Gastroesophageal sphincter (tissue), 4 donors: ENCODE measurements at regions not wholly inside any gene's neighbourhood (a gene's known extent, or its start where the extent isn't known, plus 50 kb on each side); places are given as distances from the start of the nearest gene placed in this dataset.
A peak's percentile ranks its signal among the peaks of the same experiment; 100 is the strongest.
"Not testable (repeated sequence)": the region's sequence is repeated elsewhere in the genome, so short reads cannot be mapped to it uniquely, and the experiment has no call there.

Experiments used
- ATAC-seq: fragments of 150-250 bp; one replicate; pipeline ENCODE4 v1.9.1; 2016; ENCODE audit warnings: mild to moderate bottlenecking, moderate library complexity
- H3K27ac ChIP-seq, 4 donors: fragments of 200-600 bp; sonication (generic) in 3 of 4; 1 replicate in 3 of 4; 2 replicates in 1 of 4; pipeline ENCODE4 v1.5.1; 2016 to 2019
- H3K27me3 ChIP-seq: fragments of 200-600 bp; sonication (generic); one replicate; pipeline ENCODE4 v1.5.1; 2019
- H3K36me3 ChIP-seq, 2 donors: fragments of 200-600 bp; sonication (generic); one replicate each; pipeline ENCODE4 v1.5.1; 2019; ENCODE audit warnings: control low read depth in 1 of 2
- H3K4me1 ChIP-seq, 3 donors: fragments of 200-600 bp; sonication (generic); 1 replicate in 2 of 3; 2 replicates in 1 of 3; pipeline ENCODE4 v1.5.1; 2016 to 2019; ENCODE audit warnings: control low read depth in 2 of 3
- H3K4me3 ChIP-seq, 2 donors: fragments of 200-600 bp; sonication (generic); one replicate each; pipeline ENCODE4 v1.5.1; 2019; ENCODE audit warnings: mild to moderate bottlenecking in 1 of 2, moderate library complexity in 1 of 2
- H3K9me3 ChIP-seq, 3 donors: fragments of 200-600 bp; sonication (generic); one replicate each; pipeline ENCODE4 v1.5.1; 2017 to 2019; ENCODE audit warnings: control low read depth in 2 of 3
- CTCF ChIP-seq, 4 experiments: fragments of 200-600 bp in 2 of 4; fragments of 450-650 bp in 2 of 4; sonication (generic) in 1 of 4; IDR thresholded peaks; one replicate each; pipeline ENCODE4 v1.5.1; 2017 to 2019; ENCODE audit warnings: antibody characterized with exemption in 4 of 4, mild to moderate bottlenecking in 2 of 4, moderate library complexity in 2 of 4
- EP300 ChIP-seq: sonication (generic); formaldehyde crosslinking; IDR thresholded peaks from one replicate; pipeline ENCODE4 v1.6.1; 2017; ENCODE audit warnings: antibody characterized with exemption, mild to moderate bottlenecking
- POLR2A ChIP-seq, 2 donors: fragments of 450-650 bp; IDR thresholded peaks; one replicate each; pipeline ENCODE4 v1.6.1; 2017; ENCODE audit warnings: antibody characterized with exemption in 2 of 2, mild to moderate bottlenecking in 2 of 2, moderate library complexity in 1 of 2
- POLR2AphosphoS5 ChIP-seq: sonication (generic); formaldehyde crosslinking; IDR thresholded peaks from one replicate; pipeline ENCODE4 v1.6.1; 2017; ENCODE audit warnings: antibody characterized with exemption
- WGBS, 2 donors: methylation state at CpG; one replicate each; pipeline ENCODE4 v1.1.5; 2018; ENCODE audit warnings: low coverage in 1 of 2; 5-methylcytosine and 5-hydroxymethylcytosine counted together

- WGBS, 2 donors, result 40% methylated on average over 9 of the region's 19 CpGs
- H3K27me3 ChIP-seq, result peaks cover 29% of the 10 kb centered on the region
- H3K4me3 ChIP-seq, H3K27ac ChIP-seq, H3K4me1 ChIP-seq, H3K9me3 ChIP-seq, ATAC-seq, H3K36me3 ChIP-seq: not testable (repeated sequence)
- peak in 1 of 4 experiments; percentile 29 for TF ChIP-seq CTCF (IDR thresholded peaks at IDR 0.05)
Measured at GRCh38 chr14:106663805-106664410, 1137.5 kb downstream of the TMEM121 start.

GRCh38 chr14:106665814-106666213 is 1139.4 kb downstream of the TMEM121 start:
- Histone ChIP-seq H3K36me3 (no peaks in the 10 kb centered on the region), H3K27ac (no peak overlapping the region), H3K27me3 (peaks cover 30% of the 10 kb centered on the region), H3K4me3 (no peak overlapping the region), H3K4me1 (no peaks in the 10 kb centered on the region), H3K9me3 (no peaks in the 10 kb centered on the region)
- ATAC-seq, result no peak
- TF ChIP-seq POLR2AphosphoS5, result no peak
- WGBS, 2 donors, result 82 to 83% methylated on average over 7 to 10 of the region's 15 CpGs

- Histone ChIP-seq H3K27ac (no peak overlapping the region), H3K4me1 (no peaks in the 10 kb centered on the region), H3K4me3 (no peak overlapping the region), H3K27me3 (peaks cover 35% of the 10 kb centered on the region), H3K9me3 (no peaks in the 10 kb centered on the region), H3K36me3 (no peaks in the 10 kb centered on the region)
- WGBS, 2 donors, result 78 to 80% methylated on average over 1 to 4 of the region's 4 CpGs
- ATAC-seq, result no peak
- no peak for TF ChIP-seq EP300
- no peak for TF ChIP-seq POLR2AphosphoS5
- no peak for TF ChIP-seq POLR2A (IDR thresholded peaks at IDR 0.05)
- no peak for TF ChIP-seq CTCF (IDR thresholded peaks at IDR 0.05)
Measured at GRCh38 chr14:106666341-106666740, 1140.0 kb downstream of the TMEM121 start.

- 0 to 73% methylated on average over 1 to 3 of the region's 4 CpGs for WGBS, 2 donors
- H3K9me3 ChIP-seq, result no peaks in the 10 kb centered on the region
Measured at GRCh38 chr14:106670011-106670410, 1143.6 kb downstream of the TMEM121 start.

GRCh38 chr14:106674093-106674492 is 1147.7 kb downstream of the TMEM121 start:
- ATAC-seq, H3K36me3 ChIP-seq: not testable (repeated sequence)
- WGBS, 2 donors, result 47 to 75% methylated on average over 2 of the region's 2 CpGs

More at GRCh38 chr14:106670011-106670410, 1143.6 kb downstream of the TMEM121 start:
- Histone ChIP-seq H3K36me3 (no peaks in the 10 kb centered on the region), H3K4me3 (no peak overlapping the region), H3K27ac (no peak overlapping the region), H3K4me1 (no peaks in the 10 kb centered on the region), H3K27me3 (peaks cover 61% of the 10 kb centered on the region)
- ATAC-seq, result no peak
- TF ChIP-seq POLR2A (IDR thresholded peaks at IDR 0.05) (no peak), EP300 (no peak), CTCF (IDR thresholded peaks at IDR 0.05) (no peak), POLR2AphosphoS5 (no peak)

GRCh38 chr14:106674509-106675125 is 1148.2 kb downstream of the TMEM121 start:
- 62% methylated on average over 3 of the region's 13 CpGs; no CpG with 5 or more reads in 1 of the 2 donors for WGBS, 2 donors
- ATAC-seq, result not testable (repeated sequence)

More at GRCh38 chr14:106674093-106674492, 1147.7 kb downstream of the TMEM121 start:
- not testable (repeated sequence) for H3K4me3 ChIP-seq, H3K9me3 ChIP-seq, H3K27ac ChIP-seq, H3K4me1 ChIP-seq
- H3K27me3 ChIP-seq, result peaks cover 49% of the 10 kb centered on the region

GRCh38 chr14:106675716-106676115 is 1149.3 kb downstream of the TMEM121 start:
- not testable (repeated sequence) for H3K9me3 ChIP-seq, ATAC-seq, H3K36me3 ChIP-seq, H3K27ac ChIP-seq, H3K4me1 ChIP-seq, H3K4me3 ChIP-seq
- 70 to 73% methylated on average over 3 of the region's 3 CpGs for WGBS, 2 donors
- H3K27me3 ChIP-seq, result peaks cover 50% of the 10 kb centered on the region

More at GRCh38 chr14:106674509-106675125, 1148.2 kb downstream of the TMEM121 start:
- not testable (repeated sequence) for H3K36me3 ChIP-seq, H3K4me1 ChIP-seq, H3K4me3 ChIP-seq, H3K27ac ChIP-seq, H3K9me3 ChIP-seq
- peaks cover 52% of the 10 kb centered on the region for H3K27me3 ChIP-seq
